Upper lobe of left lung (tissue), 6 donors: ENCODE measurements at regions not wholly inside any gene's neighbourhood (a gene's known extent, or its start where the extent isn't known, plus 50 kb on each side); places are given as distances from the start of the nearest gene placed in this dataset.

Experiments used
- ATAC-seq, 2 donors: fragments of 200-7000 bp; cut with Tn5 transposase; one replicate each; pipeline ENCODE4 v1.9.1; 2022; ENCODE audit warnings: mild to moderate bottlenecking in 2 of 2, moderate library complexity in 2 of 2; ENCODE audit not compliant: low FRiP score in 2 of 2
- DNase-seq, 2 donors: peaks; one replicate each; pipeline ENCODE4 v3.0.0-alpha.2; 2019 to 2020
- H3K27ac ChIP-seq, 4 donors: fragments of 200-600 bp; sonication (generic); one replicate each; pipeline ENCODE4 v1.5.1; 2016 to 2019
- H3K27me3 ChIP-seq, 4 donors: fragments of 200-600 bp; sonication (generic); one replicate each; pipeline ENCODE4 v1.5.1; 2017 to 2019
- H3K36me3 ChIP-seq, 4 donors: fragments of 200-600 bp; sonication (generic); one replicate each; pipeline ENCODE4 v1.5.1; 2016 to 2019
- H3K4me1 ChIP-seq, 4 donors: fragments of 200-600 bp; sonication (generic); one replicate each; pipeline ENCODE4 v1.5.1; 2018 to 2019
- H3K4me3 ChIP-seq, 4 donors: fragments of 200-600 bp; sonication (generic); one replicate each; pipeline ENCODE4 v1.5.1; 2017 to 2019; ENCODE audit warnings: mild to moderate bottlenecking in 2 of 4, moderate library complexity in 1 of 4
- H3K9me3 ChIP-seq, 4 donors: fragments of 200-600 bp; sonication (generic); one replicate each; pipeline ENCODE4 v1.5.1; 2018 to 2019
- CTCF ChIP-seq, 6 experiments: fragments of 450-650 bp in 4 of 6; fragments of 200-600 bp in 2 of 6; sonication (generic) in 2 of 6; IDR thresholded peaks; one replicate each; pipeline ENCODE4 v1.5.1; 2016 to 2019; ENCODE audit warnings: antibody characterized with exemption in 6 of 6
- EP300 ChIP-seq, 4 donors: sonication (generic); formaldehyde crosslinking; IDR thresholded peaks; one replicate each; pipeline ENCODE4 v1.5.1; 2017; ENCODE audit warnings: antibody characterized with exemption in 4 of 4, control low read depth in 2 of 4
- POLR2A ChIP-seq, 4 donors: fragments of 450-650 bp; IDR thresholded peaks; one replicate each; pipeline ENCODE4 v1.5.1; 2016 to 2017; ENCODE audit warnings: antibody characterized with exemption in 4 of 4, mild to moderate bottlenecking in 2 of 4
- POLR2AphosphoS5 ChIP-seq, 2 donors: sonication (generic); formaldehyde crosslinking; IDR thresholded peaks; one replicate each; pipeline ENCODE4 v1.5.1; 2017; ENCODE audit warnings: antibody characterized with exemption in 2 of 2
- WGBS, 2 donors: methylation state at CpG; one replicate each; pipeline ENCODE4 v1.1.5; 2017 to 2018; 5-methylcytosine and 5-hydroxymethylcytosine counted together
- donor health status: DM: no; HTN: no; CAD: no; lungs with moderate emphysema.
- donor health status: DM: no; HTN: yes; CAD: no; lungs with severe emphysema.

DNA sequence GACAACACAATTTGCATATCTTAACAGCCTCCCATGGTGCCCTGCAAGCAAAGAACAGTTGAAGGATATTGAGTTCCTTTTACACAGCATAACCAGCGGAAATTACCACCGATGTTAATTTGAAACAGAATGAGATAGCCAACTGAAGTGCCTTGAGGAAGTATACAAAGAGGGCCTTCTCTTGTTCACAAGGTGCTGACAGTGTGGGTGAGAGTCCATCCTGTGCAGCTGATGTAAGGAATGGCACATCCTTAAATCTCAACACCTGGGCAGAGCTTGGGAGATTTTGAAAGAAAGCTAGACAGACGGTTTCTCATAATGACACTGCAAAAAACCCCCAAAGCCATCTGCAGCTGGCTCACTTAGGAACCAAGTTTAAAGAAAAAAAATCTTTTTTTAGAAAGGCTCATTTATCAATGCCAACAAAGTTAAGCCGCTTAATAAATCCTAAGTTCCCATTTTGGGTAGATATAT, 818.6 kb downstream of the KCNJ2 start:
- no peak for ATAC-seq
- WGBS, 2 donors: 38 to 44% methylated on average over 4 of the region's 4 CpGs

GRCh38 chr17:70988622-70989021, 819.3 kb downstream of the KCNJ2 start:
- ATAC-seq: no peak
- H3K4me3 ChIP-seq: no peak overlapping the region
- H3K9me3 ChIP-seq: peaks cover 0 to 15% (median 6%) of the 10 kb centered on the region in 4 donors
- H3K4me1 ChIP-seq: no peaks in the 10 kb centered on the region
- H3K36me3 ChIP-seq: no peaks in the 10 kb centered on the region
- WGBS, 2 donors: 50 to 60% methylated on average over 1 of the region's 1 CpG
- DNase-seq: no peak
- no peaks in the 10 kb centered on the region for H3K27me3 ChIP-seq
- no peak overlapping the region for H3K27ac ChIP-seq
- no peak for TF ChIP-seq POLR2AphosphoS5 (IDR thresholded peaks at IDR 0.05)
- no peak for TF ChIP-seq POLR2A (IDR thresholded peaks at IDR 0.05)

More for the DNA sequence above, 818.6 kb downstream of the KCNJ2 start:
- no peak for DNase-seq
- TF ChIP-seq CTCF (IDR thresholded peaks at IDR 0.05) (no peak), POLR2AphosphoS5 (IDR thresholded peaks at IDR 0.05) (no peak), EP300 (IDR thresholded peaks at IDR 0.05) (no peak), POLR2A (IDR thresholded peaks at IDR 0.05) (no peak)
- Histone ChIP-seq H3K4me3 (no peak overlapping the region), H3K27me3 (no peaks in the 10 kb centered on the region), H3K9me3 (peaks cover 0 to 15% (median 6%) of the 10 kb centered on the region in 4 donors), H3K36me3 (no peaks in the 10 kb centered on the region), H3K27ac (no peak overlapping the region), H3K4me1 (no peaks in the 10 kb centered on the region)

- H3K9me3 ChIP-seq: peaks cover 0 to 12% (median 4%) of the 10 kb centered on the region in 4 donors
- no peak overlapping the region for H3K27ac ChIP-seq
- DNase-seq (no peak), ATAC-seq (no peak)
- TF ChIP-seq CTCF (IDR thresholded peaks at IDR 0.05): no peak
- no peak for TF ChIP-seq EP300 (IDR thresholded peaks at IDR 0.05)
- TF ChIP-seq POLR2AphosphoS5 (IDR thresholded peaks at IDR 0.05): no peak
- TF ChIP-seq POLR2A (IDR thresholded peaks at IDR 0.05): no peak
- no peak overlapping the region for H3K4me3 ChIP-seq
- no peaks in the 10 kb centered on the region for H3K4me1 ChIP-seq
- whole genome bisulfite sequencing, 2 donors: 86% methylated on average over 5 of the region's 5 CpGs
- no peaks in the 10 kb centered on the region for H3K27me3 ChIP-seq
- no peaks in the 10 kb centered on the region for H3K36me3 ChIP-seq
These were observed 819.9 kb downstream of the KCNJ2 start for GRCh38 chr17:70989280-70989679.

GRCh38 chr17:70994194-70994593, 824.9 kb downstream of the KCNJ2 start:
- no peaks in the 10 kb centered on the region for H3K27me3 ChIP-seq
- no peaks in the 10 kb centered on the region for H3K4me1 ChIP-seq
- no peak overlapping the region for H3K27ac ChIP-seq
- DNase-seq (no peak), ATAC-seq (no peak)
- no peaks in the 10 kb centered on the region for H3K36me3 ChIP-seq
- H3K4me3 ChIP-seq: no peak overlapping the region
- H3K9me3 ChIP-seq: no peaks in the 10 kb centered on the region
- TF ChIP-seq CTCF (IDR thresholded peaks at IDR 0.05) (no peak), POLR2AphosphoS5 (IDR thresholded peaks at IDR 0.05) (no peak), POLR2A (IDR thresholded peaks at IDR 0.05) (no peak), EP300 (IDR thresholded peaks at IDR 0.05) (no peak)
- WGBS, 2 donors: 75 to 85% methylated on average over 2 of the region's 2 CpGs

GRCh38 chr17:70995997-70996396, 826.7 kb downstream of the KCNJ2 start:
- DNase-seq: no peak

More at GRCh38 chr17:70995997-70996396, 826.7 kb downstream of the KCNJ2 start:
- Histone ChIP-seq H3K4me3 (no peak overlapping the region), H3K9me3 (no peaks in the 10 kb centered on the region), H3K27ac (no peak overlapping the region), H3K36me3 (no peaks in the 10 kb centered on the region), H3K4me1 (no peaks in the 10 kb centered on the region), H3K27me3 (no peaks in the 10 kb centered on the region)
- ATAC-seq: no peak
- TF ChIP-seq EP300 (IDR thresholded peaks at IDR 0.05): no peak
- no peak for TF ChIP-seq POLR2A (IDR thresholded peaks at IDR 0.05)
- no peak for TF ChIP-seq CTCF (IDR thresholded peaks at IDR 0.05)
- TF ChIP-seq POLR2AphosphoS5 (IDR thresholded peaks at IDR 0.05): no peak
